Stimulated activated CD8-positive, alpha-beta memory T cell treated with anti-CD3 and anti-CD28 coated beads, Interleukin-4, amount 100 ng/mL, for 1 hour (primary cell): ENCODE measurements at regions not wholly inside any gene's neighbourhood (a gene's known extent, or its start where the extent isn't known, plus 50 kb on each side); places are given as distances from the start of the nearest gene placed in this dataset.
"Not testable (repeated sequence)": the region's sequence is repeated elsewhere in the genome, so short reads cannot be mapped to it uniquely, and the experiment has no call there.

Experiments used
- DNase-seq, 2 donors: peaks; one replicate each; pipeline ENCODE4 v3.0.0-alpha.2; 2020; ENCODE audit warnings: low read depth in 2 of 2, low spot score in 1 of 2

DNA sequence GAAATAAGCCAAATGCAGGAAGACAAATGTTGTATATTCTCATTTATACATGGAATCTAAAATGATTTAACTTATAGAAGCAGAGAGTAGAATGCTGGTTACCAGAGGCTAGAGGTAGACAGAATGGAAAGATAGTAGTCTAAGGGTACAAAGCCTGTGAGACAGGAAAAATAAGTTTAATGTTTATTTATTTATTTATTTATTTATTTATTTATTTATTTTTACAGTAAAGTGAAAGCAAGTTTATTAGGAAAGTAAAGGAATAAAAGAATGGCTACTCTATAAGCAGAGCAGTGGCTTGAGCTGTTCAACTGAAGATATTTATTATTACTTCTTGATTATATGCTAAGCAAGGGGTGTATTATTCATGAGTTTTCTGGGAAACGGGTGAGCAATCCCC lies 203.2 kb downstream of the LAS1L start:
- DNase-seq = no peak

GRCh38 chrX:65300104-65300809 lies 234.3 kb downstream of the LAS1L start:
- DNase-seq = no peak

DNA sequence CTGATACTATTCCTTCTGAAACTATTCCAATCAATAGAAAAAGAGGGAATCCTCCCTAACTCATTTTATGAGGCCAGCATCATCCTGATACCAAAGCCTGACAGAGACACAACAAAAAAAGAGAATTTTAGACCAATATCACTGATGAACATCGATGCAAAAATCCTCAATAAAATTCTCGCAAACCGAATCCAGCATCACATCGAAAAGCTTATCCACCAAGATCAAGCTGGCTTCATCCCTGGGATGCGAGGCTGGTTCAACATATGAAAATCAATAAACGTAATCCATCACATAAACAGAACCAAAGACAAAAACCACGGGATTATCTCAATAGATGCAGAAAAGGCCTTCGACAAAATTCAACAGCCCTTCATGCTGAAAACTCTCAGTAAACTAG lies 251.7 kb downstream of the LAS1L start:
- not testable (repeated sequence) for DNase-seq

DNA sequence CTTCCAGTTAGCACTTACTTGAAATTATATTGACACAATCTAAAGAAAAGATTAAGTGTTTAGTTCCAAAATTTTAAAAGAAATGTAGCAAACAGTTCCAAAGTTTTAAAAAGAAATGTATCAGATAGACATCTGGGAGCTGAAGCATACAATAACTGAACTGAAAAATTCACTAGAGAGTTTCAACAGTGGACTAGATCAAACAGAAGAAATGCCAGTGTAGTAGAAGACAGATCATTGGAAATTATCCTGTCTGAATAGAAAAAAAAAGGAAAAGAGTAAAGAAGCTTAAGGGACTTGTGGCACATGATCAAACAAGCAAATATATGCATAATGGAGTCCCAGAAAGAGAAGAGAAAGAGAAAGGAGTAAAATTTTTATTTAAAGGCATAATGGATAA lies 261.4 kb downstream of the LAS1L start:
- no peak for DNase-seq

DNA sequence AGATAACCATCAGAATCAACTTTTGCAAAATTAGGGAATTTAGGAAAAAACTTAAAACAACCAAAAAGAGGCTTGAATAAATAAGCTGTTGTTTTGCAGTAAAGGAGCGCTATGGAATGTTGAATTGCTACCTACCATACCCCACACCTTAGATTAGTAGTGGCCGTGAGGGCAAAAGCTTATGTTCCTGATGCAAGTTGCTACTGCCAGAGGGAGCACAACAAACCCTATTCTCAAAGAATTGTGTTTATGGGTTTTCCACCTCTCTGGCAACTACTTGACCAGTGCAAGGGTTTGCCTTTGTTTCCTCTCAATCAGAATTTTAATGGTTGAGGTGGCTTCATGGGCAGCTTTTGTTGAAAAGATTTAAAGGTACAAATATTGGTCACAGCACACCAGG lies 268.1 kb downstream of the LAS1L start:
- DNase-seq = no peak

GRCh38 chrX:65253817-65254216 lies 277.6 kb upstream of the ZC4H2 start:
- no peak for DNase-seq

DNA sequence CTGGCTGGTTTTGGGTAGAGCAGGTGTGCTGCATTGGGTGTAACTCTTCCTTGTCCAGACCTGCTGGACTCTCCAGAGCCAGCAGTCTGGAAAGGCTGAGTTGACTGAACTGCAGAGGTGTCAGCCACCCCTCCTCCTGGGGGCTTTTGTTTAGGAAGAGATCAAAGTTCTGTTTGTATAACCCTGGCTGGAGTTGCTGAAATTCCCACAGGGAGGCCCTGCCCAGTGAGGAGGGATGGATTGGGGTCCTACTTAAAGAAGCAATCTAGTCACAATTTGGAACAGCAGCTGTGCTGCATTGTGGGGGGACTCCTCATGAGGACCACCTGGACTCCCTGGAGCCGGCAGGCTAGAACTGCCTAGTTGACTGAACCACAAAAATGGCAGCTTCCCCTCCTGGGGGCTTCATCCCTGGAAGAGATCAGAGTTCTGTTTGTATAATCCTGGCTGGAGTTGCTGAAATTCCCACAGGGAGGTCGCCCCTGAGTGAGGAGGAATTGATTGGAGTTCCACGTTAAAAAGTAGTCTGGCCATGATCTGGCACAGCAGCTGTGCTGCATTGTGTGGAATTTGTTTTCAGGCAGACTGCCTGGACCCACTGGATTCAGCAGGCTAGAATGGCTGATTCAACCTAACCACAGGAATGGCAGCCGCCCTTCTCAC lies 264.9 kb upstream of the ZC4H2 start:
- DNase-seq = no peak

GRCh38 chrX:65203545-65203944 lies 227.3 kb upstream of the ZC4H2 start:
- DNase-seq = no peak

- no peak for DNase-seq
These were observed 220.6 kb upstream of the ZC4H2 start for GRCh38 chrX:65196758-65197360.

- no peak for DNase-seq
These were observed 219.4 kb upstream of the ZC4H2 start for GRCh38 chrX:65195621-65196020.

DNA sequence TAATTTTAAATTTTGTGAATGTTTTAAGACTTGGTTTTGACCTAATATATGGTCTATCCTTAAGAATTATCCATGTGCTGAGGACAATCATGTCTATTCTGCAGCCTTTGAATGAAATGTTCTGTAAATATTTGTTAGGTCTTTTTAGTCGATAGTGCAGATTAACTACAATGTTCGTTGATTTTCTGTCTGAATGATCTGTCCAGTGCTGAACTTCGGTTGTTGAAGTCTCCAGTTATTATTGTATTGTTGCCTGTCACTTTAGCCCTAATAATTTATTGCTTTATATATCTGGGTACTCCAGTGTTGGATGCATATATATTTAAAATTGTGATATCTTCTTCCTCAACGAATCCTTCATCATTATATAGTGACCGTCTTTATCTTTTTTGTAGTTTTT lies 218.3 kb upstream of the ZC4H2 start:
- no peak for DNase-seq

GRCh38 chrX:65163325-65163724 lies 187.1 kb upstream of the ZC4H2 start:
- DNase-seq = not testable (repeated sequence)

GRCh38 chrX:65148232-65148631 lies 172.0 kb upstream of the ZC4H2 start:
- no peak for DNase-seq

GRCh38 chrX:65136424-65136823 lies 160.2 kb upstream of the ZC4H2 start:
- no peak for DNase-seq

- no peak for DNase-seq
These were observed 151.6 kb upstream of the ZC4H2 start for GRCh38 chrX:65127842-65128241.

DNA sequence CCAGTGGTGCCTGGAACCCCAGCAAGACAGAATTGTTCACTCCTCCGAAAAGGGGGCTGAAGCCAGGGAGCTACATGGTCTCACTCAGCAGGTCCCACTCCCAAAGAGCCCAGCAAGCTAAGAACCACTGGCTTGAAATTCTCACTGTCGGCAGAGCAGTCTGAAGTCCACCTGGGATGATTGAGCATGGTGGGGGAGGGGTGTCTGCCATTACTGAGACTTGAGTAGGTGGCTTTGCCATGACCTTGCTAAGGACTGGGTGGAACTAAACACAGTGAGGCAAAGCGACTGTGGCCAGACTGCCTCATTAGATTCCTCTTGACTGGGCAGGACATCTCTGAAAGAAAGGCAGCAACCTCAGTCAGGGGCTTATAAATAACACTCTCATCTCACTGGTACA lies 122.6 kb upstream of the ZC4H2 start:
- DNase-seq = no peak

DNA sequence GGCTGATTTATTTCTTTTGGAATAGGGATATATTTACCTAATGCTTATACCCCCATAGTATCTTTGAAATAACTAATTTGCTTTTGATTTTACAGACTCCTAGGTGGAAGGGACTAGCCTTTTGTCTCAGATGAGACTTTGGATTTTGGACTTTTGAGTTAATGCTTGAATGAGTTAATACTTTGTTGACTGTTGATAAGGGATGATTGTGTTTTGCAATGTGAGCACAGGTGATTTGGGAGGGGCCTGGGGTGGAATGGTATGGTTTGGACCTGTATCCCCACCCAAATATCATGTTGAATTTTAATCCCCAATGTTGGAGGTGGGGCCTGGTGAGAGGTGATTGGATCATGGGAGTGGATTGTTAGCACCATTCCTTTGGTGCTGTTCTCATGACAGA lies 117.4 kb upstream of the ZC4H2 start:
- no peak for DNase-seq

DNA sequence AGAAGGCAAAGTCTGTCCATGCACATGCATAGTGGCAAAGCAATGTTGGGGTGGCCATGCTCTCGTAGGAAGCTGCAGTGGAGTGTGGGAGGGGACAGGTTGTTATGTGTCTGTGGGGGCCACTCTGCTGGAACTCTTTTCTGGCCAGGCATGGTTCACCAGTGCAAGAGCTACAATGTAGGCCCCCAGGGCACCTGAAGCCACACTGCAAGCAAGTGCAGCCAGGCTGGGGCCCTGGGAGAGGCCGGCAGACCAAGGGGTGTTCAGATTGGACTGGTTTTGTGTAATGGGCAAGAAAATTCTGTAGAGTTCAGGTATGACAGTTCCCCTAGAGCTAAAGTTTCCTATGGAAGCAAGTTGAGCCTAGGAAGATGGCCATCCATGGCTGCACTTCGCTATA lies 97.0 kb upstream of the ZC4H2 start:
- no peak for DNase-seq

DNA sequence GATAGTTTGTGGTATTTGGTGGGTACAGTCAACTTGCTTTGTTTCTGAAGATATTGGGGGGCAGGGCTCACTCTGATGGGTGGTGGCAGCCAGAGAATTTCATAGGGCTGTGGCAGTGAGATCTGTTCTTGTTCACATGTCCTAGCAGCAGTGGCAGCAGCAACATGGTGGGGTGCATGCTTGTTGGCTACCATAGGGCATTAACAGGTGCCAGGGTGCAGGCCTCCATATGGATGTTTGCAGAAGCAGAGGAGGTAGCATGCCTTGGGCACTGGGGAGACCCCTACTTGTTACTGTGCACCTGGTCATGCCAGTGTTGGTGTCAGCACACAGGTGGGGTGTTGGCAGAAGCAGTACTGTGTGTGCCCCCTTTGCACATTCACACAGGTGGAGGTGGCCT lies 96.3 kb upstream of the ZC4H2 start:
- DNase-seq = no peak

DNA sequence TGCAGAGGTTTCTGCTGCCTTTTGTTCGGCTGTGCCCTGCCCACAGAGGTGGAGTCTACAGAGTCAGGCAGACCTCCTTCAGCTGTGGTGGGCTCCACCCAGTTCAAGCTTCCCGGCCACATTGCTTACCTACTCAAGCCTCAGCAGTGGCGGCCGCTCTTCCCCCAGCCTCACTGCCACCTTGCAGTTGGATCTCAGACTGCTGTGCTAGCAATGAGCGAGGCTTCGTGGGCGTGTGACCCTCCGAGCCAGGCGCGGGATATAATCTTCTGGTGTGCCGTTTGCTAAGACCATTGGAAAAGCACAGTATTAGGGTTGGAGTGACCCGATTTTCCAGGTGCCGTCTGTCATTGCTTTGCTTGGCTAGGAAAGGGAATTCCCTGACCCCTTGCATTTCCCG lies 82.4 kb upstream of the ZC4H2 start:
- not testable (repeated sequence) for DNase-seq

- no peak for DNase-seq
These were observed 68.8 kb upstream of the ZC4H2 start for GRCh38 chrX:65045001-65045400.

DNA sequence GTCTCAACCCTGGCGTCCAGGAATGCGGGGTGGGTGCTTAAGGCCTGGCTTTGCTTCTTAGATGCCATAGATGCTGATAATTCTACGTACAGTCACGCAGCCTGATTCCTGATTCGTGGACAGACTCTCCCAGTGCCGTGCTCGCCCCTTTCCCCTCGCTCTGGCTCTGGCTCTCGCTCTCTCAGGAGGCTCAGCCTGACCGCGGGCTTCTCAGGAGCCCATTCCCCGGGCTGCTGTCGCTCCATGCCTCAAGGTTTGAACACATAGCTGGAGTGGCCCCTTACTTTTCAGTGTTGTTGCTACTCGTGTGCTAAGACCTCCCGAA lies 59.2 kb upstream of the ZC4H2 start:
- DNase-seq = no peak
